Stimulated activated CD8-positive, alpha-beta memory T cell treated with anti-CD3 and anti-CD28 coated beads, Interleukin-15, amount 100 ng/mL, for 24 hours (primary cell): ENCODE measurements at regions not wholly inside any gene's neighbourhood (a gene's known extent, or its start where the extent isn't known, plus 50 kb on each side); places are given as distances from the start of the nearest gene placed in this dataset.
"Not testable (repeated sequence)": the region's sequence is repeated elsewhere in the genome, so short reads cannot be mapped to it uniquely, and the experiment has no call there.

Experiments
- DNase-seq: peaks from one replicate; pipeline ENCODE4 v3.0.0-alpha.2; 2020; ENCODE audit warnings: low read depth

GRCh38 chr1:55775007-55775406 is 559.8 kb upstream of the USP24 start:
- no peak for DNase-seq

- DNase-seq, result no peak
Measured at GRCh38 chr1:55774446-55774845, 559.3 kb upstream of the USP24 start.

GRCh38 chr1:55773211-55773940 is 558.2 kb upstream of the USP24 start:
- DNase-seq, result no peak

- no peak for DNase-seq
Measured at GRCh38 chr1:55768327-55768952, 553.3 kb upstream of the USP24 start.

GRCh38 chr1:55767171-55767570 is 552.0 kb upstream of the USP24 start:
- no peak for DNase-seq

- not testable (repeated sequence) for DNase-seq
Measured at GRCh38 chr1:55765505-55765904, 550.3 kb upstream of the USP24 start.

- no peak for DNase-seq
Measured at GRCh38 chr1:55751776-55752175, 536.6 kb upstream of the USP24 start.

GRCh38 chr1:55750628-55750995 is 535.4 kb upstream of the USP24 start:
- no peak for DNase-seq

GRCh38 chr1:55749975-55750627 is 534.9 kb upstream of the USP24 start:
- no peak for DNase-seq

- no peak for DNase-seq
Measured at GRCh38 chr1:55747408-55747841, 532.3 kb upstream of the USP24 start.

GRCh38 chr1:55746710-55747109 is 531.5 kb upstream of the USP24 start:
- no peak for DNase-seq

- DNase-seq, result no peak
Measured at GRCh38 chr1:55741516-55741915, 526.4 kb upstream of the USP24 start.

GRCh38 chr1:55735106-55735505 is 519.9 kb upstream of the USP24 start:
- no peak for DNase-seq

GRCh38 chr1:55726994-55727393 is 511.8 kb upstream of the USP24 start:
- DNase-seq, result no peak

- no peak for DNase-seq
Measured at GRCh38 chr1:55725378-55725777, 510.2 kb upstream of the USP24 start.

GRCh38 chr1:55724551-55725325 is 509.6 kb upstream of the USP24 start:
- DNase-seq, result no peak

GRCh38 chr1:55723001-55723400 is 507.8 kb upstream of the USP24 start:
- no peak for DNase-seq

- DNase-seq, result no peak
Measured at GRCh38 chr1:55720261-55720660, 505.1 kb upstream of the USP24 start.

GRCh38 chr1:55718758-55719671 is 503.9 kb upstream of the USP24 start:
- no peak for DNase-seq

GRCh38 chr1:55717111-55717510 is 501.9 kb upstream of the USP24 start:
- DNase-seq, result no peak

- no peak for DNase-seq
Measured at GRCh38 chr1:55716610-55717009, 501.4 kb upstream of the USP24 start.

GRCh38 chr1:55716151-55716550 is 501.0 kb upstream of the USP24 start:
- DNase-seq, result no peak
